Glutamatergic neuron (in vitro differentiated cells): ENCODE measurements at regions not wholly inside any gene's neighbourhood (a gene's known extent, or its start where the extent isn't known, plus 50 kb on each side); places are given as distances from the start of the nearest gene placed in this dataset.

Source experiments
- DNase-seq: peaks from one replicate; pipeline ENCODE4 v3.0.0; 2022
- H3K27ac Mint-ChIP-seq: one replicate; pipeline ENCODE4 v1.8.0; 2020; ENCODE audit warnings: mild to moderate bottlenecking, mixed read lengths, inconsistent platforms; ENCODE audit not compliant: unreplicated experiment
- H3K27me3 Mint-ChIP-seq: one replicate; pipeline ENCODE4 v1.8.0; 2020; ENCODE audit warnings: mild to moderate bottlenecking, moderate library complexity, mixed read lengths, inconsistent platforms; ENCODE audit not compliant: unreplicated experiment
- H3K36me3 Mint-ChIP-seq: one replicate; pipeline ENCODE4 v1.8.0; 2020; ENCODE audit warnings: mild to moderate bottlenecking, mixed read lengths, inconsistent platforms; ENCODE audit not compliant: unreplicated experiment
- H3K4me1 Mint-ChIP-seq: one replicate; pipeline ENCODE4 v1.8.0; 2020; ENCODE audit warnings: mild to moderate bottlenecking, low read depth, mixed read lengths, inconsistent platforms; ENCODE audit not compliant: unreplicated experiment
- H3K4me3 Mint-ChIP-seq: one replicate; pipeline ENCODE4 v1.8.0; 2020; ENCODE audit warnings: mild to moderate bottlenecking, mixed read lengths, inconsistent platforms; ENCODE audit not compliant: unreplicated experiment
- H3K9me3 Mint-ChIP-seq: one replicate; pipeline ENCODE4 v1.8.0; 2020; ENCODE audit warnings: mild to moderate bottlenecking, moderate library complexity, mixed read lengths, inconsistent platforms; ENCODE audit not compliant: unreplicated experiment
- TF ChIP-seq, protein P1 (sequence below): fragments of 200-600 bp; sonication (generic); IDR thresholded peaks from one replicate; pipeline ENCODE4 v1.5.0; 2021; ENCODE audit not compliant: partially characterized antibody, unreplicated experiment

DNA sequence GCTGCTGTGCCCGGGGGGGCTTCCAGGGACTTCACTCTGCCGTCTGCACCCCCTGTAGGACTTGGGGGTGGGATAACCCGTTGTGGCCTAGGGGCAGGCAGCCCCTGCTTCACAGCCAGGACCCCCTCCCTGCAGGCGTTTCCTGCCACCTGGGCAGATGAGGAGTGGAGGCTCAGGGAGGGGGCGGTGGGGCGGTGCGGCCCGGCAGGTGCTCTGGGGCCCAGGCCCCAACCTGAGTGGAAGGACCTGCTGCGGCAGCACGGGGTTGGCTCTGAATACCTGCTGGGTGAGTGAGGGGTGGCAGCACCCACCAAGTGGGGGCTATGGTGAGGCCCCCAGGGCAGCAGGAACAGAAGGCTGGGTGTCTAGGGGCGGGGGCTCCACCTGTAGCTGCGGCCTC, 78.6 kb upstream of the TTC34 start:
- TF ChIP-seq, protein P1, sequence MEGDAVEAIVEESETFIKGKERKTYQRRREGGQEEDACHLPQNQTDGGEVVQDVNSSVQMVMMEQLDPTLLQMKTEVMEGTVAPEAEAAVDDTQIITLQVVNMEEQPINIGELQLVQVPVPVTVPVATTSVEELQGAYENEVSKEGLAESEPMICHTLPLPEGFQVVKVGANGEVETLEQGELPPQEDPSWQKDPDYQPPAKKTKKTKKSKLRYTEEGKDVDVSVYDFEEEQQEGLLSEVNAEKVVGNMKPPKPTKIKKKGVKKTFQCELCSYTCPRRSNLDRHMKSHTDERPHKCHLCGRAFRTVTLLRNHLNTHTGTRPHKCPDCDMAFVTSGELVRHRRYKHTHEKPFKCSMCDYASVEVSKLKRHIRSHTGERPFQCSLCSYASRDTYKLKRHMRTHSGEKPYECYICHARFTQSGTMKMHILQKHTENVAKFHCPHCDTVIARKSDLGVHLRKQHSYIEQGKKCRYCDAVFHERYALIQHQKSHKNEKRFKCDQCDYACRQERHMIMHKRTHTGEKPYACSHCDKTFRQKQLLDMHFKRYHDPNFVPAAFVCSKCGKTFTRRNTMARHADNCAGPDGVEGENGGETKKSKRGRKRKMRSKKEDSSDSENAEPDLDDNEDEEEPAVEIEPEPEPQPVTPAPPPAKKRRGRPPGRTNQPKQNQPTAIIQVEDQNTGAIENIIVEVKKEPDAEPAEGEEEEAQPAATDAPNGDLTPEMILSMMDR, result no peak
- H3K4me1 Mint-ChIP-seq, result no peaks in the 10 kb centered on the region

GRCh38 chr1:2880812-2881295, 79.4 kb upstream of the TTC34 start:
- Mint-ChIP-seq H3K27me3 (peaks cover 1% of the 10 kb centered on the region), H3K9me3 (peaks cover 1% of the 10 kb centered on the region), H3K4me1 (no peaks in the 10 kb centered on the region), H3K4me3 (no peak overlapping the region), H3K27ac (no peak overlapping the region), H3K36me3 (no peaks in the 10 kb centered on the region)
- TF ChIP-seq, protein P1, result no peak
- no peak for DNase-seq

More for the DNA sequence above, 78.6 kb upstream of the TTC34 start:
- Mint-ChIP-seq H3K4me3 (no peak overlapping the region), H3K27me3 (peaks cover 1% of the 10 kb centered on the region), H3K9me3 (peaks cover 1% of the 10 kb centered on the region), H3K27ac (no peak overlapping the region), H3K36me3 (no peaks in the 10 kb centered on the region)
- DNase-seq, result no peak

GRCh38 chr1:2881556-2881955, 80.1 kb upstream of the TTC34 start:
- no peak overlapping the region for H3K27ac Mint-ChIP-seq
- H3K9me3 Mint-ChIP-seq, result peaks cover 1% of the 10 kb centered on the region
- no peaks in the 10 kb centered on the region for H3K4me1 Mint-ChIP-seq
- H3K36me3 Mint-ChIP-seq, result no peaks in the 10 kb centered on the region
- H3K27me3 Mint-ChIP-seq, result peaks cover 1% of the 10 kb centered on the region
- DNase-seq, result no peak
- H3K4me3 Mint-ChIP-seq, result no peak overlapping the region
- TF ChIP-seq, protein P1, result no peak

- H3K27ac Mint-ChIP-seq, result no peak overlapping the region
- no peak for DNase-seq
- H3K4me3 Mint-ChIP-seq, result no peak overlapping the region
- TF ChIP-seq, protein P1, result no peak
- H3K27me3 Mint-ChIP-seq, result no peaks in the 10 kb centered on the region
- no peaks in the 10 kb centered on the region for H3K9me3 Mint-ChIP-seq
- H3K36me3 Mint-ChIP-seq, result no peaks in the 10 kb centered on the region
- no peaks in the 10 kb centered on the region for H3K4me1 Mint-ChIP-seq
Measured at GRCh38 chr1:2882966-2883696, 81.6 kb upstream of the TTC34 start.

DNA sequence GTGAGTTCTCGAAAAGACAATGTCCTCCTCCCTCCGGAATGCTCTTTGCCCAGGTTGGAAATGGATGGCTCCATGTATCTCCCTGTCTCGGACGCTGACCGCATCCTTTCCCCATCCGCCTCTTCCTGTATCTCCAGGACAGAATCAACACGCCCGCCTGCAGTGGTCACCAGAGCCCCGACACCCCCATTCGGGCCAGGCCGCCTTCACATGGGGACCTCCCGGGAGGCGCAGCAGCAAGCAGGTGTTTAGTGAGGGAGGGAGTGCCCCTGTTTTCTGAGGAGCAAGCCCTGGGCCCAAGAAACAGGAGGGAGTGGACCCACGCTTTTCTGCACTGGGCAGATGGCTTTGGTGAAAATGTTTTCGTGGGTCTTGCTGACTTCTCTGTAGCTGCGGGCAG, 83.5 kb upstream of the TTC34 start:
- no peaks in the 10 kb centered on the region for H3K9me3 Mint-ChIP-seq
- H3K27me3 Mint-ChIP-seq, result peaks cover 2% of the 10 kb centered on the region
- TF ChIP-seq, protein P1, result no peak
- H3K4me3 Mint-ChIP-seq, result no peak overlapping the region
- no peak for DNase-seq
- no peaks in the 10 kb centered on the region for H3K4me1 Mint-ChIP-seq
- no peak overlapping the region for H3K27ac Mint-ChIP-seq
- H3K36me3 Mint-ChIP-seq, result no peaks in the 10 kb centered on the region
